Lower leg skin (tissue), 3 donors: ENCODE measurements at regions not wholly inside any gene's neighbourhood (a gene's known extent, or its start where the extent isn't known, plus 50 kb on each side); places are given as distances from the start of the nearest gene placed in this dataset.

Source experiments
- CTCF ChIP-seq, 3 donors: fragments of 450-650 bp; IDR thresholded peaks; one replicate each; pipeline ENCODE4 v1.5.1; 2016; ENCODE audit warnings: antibody characterized with exemption in 3 of 3, mild to moderate bottlenecking in 3 of 3, moderate library complexity in 2 of 3
- POLR2A ChIP-seq, 2 donors: fragments of 450-650 bp; IDR thresholded peaks; one replicate each; pipeline ENCODE4 v1.6.1; 2016 to 2017; ENCODE audit warnings: antibody characterized with exemption in 2 of 2, mild to moderate bottlenecking in 1 of 2, moderate library complexity in 1 of 2

GRCh38 chr5:20636686-20637085, 648.7 kb upstream of the CDH18 start:
- TF ChIP-seq CTCF (IDR thresholded peaks at IDR 0.05), result no peak
- TF ChIP-seq POLR2A (IDR thresholded peaks at IDR 0.05), result no peak
